Left ventricle myocardium inferior (tissue), 1 donor: ENCODE measurements at regions not wholly inside any gene's neighbourhood (a gene's known extent, or its start where the extent isn't known, plus 50 kb on each side); places are given as distances from the start of the nearest gene placed in this dataset.
A peak's percentile ranks its signal among the peaks of the same experiment; 100 is the strongest.

Source experiments
- DNase-seq: peaks from one replicate; pipeline ENCODE4 v3.0.0-alpha.2; 2020
- H3K27ac ChIP-seq: fragments of 200-600 bp; replicated peaks from 2 replicates; pipeline ENCODE4 v1.8.0; 2021
- H3K27me3 ChIP-seq: fragments of 200-600 bp; 2 replicates; pipeline ENCODE4 v1.8.0; 2021; ENCODE audit warnings: low read depth
- H3K36me3 ChIP-seq: fragments of 200-600 bp; 2 replicates; pipeline ENCODE4 v1.8.0; 2021
- H3K4me1 ChIP-seq: fragments of 200-600 bp; 2 replicates; pipeline ENCODE4 v1.8.0; 2021
- H3K4me3 ChIP-seq: fragments of 200-600 bp; 2 replicates; pipeline ENCODE4 v1.8.0; 2021; ENCODE audit warnings: mild to moderate bottlenecking, moderate library complexity
- H3K9me3 ChIP-seq: fragments of 200-600 bp; replicated peaks from 2 replicates; pipeline ENCODE4 v1.8.0; 2021
- CTCF ChIP-seq: fragments of 200-600 bp; IDR thresholded peaks from 2 replicates; pipeline ENCODE4 v1.8.0; 2021; ENCODE audit warnings: antibody characterized with exemption, mild to moderate bottlenecking, borderline replicate concordance
- intact Hi-C: fragments of 100-400 bp; cut with micrococcal nuclease; formaldehyde crosslinking; loops from one replicate; pipeline ENCODE4 v1.11.0; 2022
- donor health status: DM: no; HTN: yes; CAD: no; lungs with severe emphysema.

DNA sequence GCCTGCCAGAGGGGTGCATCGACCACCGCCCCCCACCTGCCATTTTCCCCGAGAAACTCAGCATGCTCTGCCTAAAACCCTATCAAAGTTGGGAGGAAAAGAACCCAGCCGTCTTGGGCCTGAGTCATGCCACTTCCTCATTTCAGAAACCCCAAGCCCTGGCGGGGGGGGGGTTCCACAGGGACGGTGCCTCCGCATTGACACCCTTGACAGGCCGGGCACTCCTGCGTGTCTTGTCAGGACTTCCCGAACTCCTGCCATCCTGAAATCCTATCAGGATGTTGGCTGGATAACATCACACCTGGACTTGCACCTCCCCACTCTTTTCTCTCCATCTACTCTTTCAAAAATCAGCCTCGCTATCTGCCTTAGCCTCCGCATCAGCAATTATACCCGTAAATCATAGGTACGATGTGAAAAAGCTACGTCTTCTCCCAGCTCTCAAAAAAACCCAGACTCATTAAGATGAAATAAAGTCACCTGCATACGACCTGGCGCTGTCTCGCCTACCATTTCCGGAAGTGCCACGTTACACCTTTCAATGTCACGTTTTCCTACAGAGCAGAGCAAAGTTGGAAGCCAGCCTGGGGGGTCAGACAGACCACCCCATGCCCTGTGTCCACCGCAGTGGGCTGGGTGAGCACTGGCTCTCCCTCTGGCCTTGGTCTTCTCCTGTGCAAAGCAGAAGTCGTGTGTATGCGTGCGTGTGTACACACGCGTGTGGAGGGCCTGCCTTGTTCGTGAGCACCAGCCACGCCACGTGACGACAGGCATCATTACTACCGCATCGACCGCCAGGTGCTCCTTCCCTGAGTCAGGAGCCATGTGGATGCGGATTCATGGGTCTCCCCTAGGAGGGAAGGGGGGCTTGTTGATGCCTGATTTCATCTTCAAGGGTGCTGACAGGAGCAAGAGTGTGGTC is 96.7 kb downstream of the RFLNA start:
- intact Hi-C loops, result no loop called here
- H3K4me1 ChIP-seq, result peaks cover 98% of the 10 kb centered on the region
- H3K9me3 ChIP-seq, result no peaks in the 10 kb centered on the region
- no peak overlapping the region for H3K4me3 ChIP-seq
- H3K27ac ChIP-seq, result peak overlapping the region; percentile 98
- H3K27me3 ChIP-seq, result no peaks in the 10 kb centered on the region
- TF ChIP-seq CTCF, result no peak
- DNase-seq, result peak; percentile 69
- H3K36me3 ChIP-seq, result peaks cover 16% of the 10 kb centered on the region

DNA sequence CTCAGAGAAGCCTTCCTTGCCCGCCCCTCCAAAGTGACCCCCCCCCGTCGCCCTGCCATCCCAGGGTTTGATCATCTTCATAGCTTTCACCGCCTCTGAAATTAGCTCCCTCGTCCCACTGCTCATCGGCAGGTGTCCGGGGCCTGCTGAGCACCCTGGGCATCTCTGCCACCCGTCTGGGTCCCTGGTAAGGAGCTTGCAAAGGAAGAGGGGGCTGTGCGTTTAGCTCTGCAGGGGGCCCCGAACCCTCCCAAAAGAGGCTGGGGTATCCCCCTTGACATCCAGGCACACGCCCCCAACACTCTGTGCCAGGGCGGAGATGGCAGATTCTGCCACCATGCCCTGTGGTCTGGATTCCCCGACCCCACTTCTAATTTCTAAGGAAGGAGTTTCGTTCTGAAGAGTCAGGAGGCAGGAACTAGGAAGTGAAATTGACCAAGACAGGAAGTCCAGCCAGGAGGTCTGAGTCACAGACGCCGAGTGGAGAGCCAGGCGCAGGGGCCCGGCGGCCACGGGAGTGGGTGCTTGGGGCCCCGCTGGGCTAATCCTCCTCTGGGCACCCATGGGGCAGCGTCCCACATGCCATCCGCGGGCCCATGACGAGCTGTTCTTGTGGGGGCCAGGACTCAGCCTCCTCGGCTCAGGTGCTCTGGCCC is 95.7 kb downstream of the RFLNA start:
- Histone ChIP-seq H3K36me3 (peaks cover 14% of the 10 kb centered on the region), H3K27ac (peak overlapping the region; percentile 98), H3K4me1 (peaks cover 98% of the 10 kb centered on the region), H3K9me3 (no peaks in the 10 kb centered on the region), H3K4me3 (peak overlapping the region; percentile 15), H3K27me3 (no peaks in the 10 kb centered on the region)
- no peak for TF ChIP-seq CTCF
- peak; percentile 66 for DNase-seq
- intact Hi-C loops, result no loop called here

GRCh38 chr12:124389725-124390441 is 95.0 kb downstream of the RFLNA start:
- peak overlapping the region; percentile 98 for H3K27ac ChIP-seq
- no peaks in the 10 kb centered on the region for H3K27me3 ChIP-seq
- no peak for TF ChIP-seq CTCF
- H3K9me3 ChIP-seq, result no peaks in the 10 kb centered on the region
- peaks cover 98% of the 10 kb centered on the region for H3K4me1 ChIP-seq
- peak overlapping the region; percentile 79 for H3K4me3 ChIP-seq
- DNase-seq, result no peak
- intact Hi-C loops, result no loop called here
- peaks cover 19% of the 10 kb centered on the region for H3K36me3 ChIP-seq

GRCh38 chr12:124389138-124389724 is 94.3 kb downstream of the RFLNA start:
- Histone ChIP-seq H3K36me3 (peaks cover 19% of the 10 kb centered on the region), H3K27me3 (no peaks in the 10 kb centered on the region), H3K4me3 (peak overlapping the region; percentile 79), H3K4me1 (peaks cover 98% of the 10 kb centered on the region), H3K9me3 (no peaks in the 10 kb centered on the region), H3K27ac (peak overlapping the region; percentile 98)
- no peak for TF ChIP-seq CTCF
- intact Hi-C loops, result no loop called here
- DNase-seq, result peak; percentile 90

DNA sequence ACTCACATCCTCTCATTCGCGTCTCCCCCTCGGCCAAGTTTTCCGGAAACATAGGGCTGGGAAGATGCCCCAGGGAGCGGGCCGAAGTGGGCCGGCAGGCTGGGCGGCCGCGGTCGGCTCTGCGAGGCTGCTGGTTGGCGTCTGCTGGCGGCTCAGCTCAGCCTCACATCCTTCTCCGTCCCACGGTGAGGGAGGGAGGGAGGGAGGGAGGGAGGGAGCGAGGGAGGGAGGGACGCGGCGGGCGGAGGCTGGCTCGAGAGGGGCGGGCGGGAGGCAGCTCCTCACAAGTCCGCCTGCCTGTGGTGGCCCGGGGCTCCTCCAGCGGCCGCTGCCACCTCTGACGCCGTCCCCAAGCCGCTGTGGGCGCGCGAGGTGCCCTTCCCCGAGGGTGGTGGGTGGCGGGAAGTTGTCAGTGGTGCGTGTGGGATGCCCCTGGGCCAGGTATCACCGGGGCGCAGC is 93.8 kb downstream of the RFLNA start:
- no peak for TF ChIP-seq CTCF
- DNase-seq, result peak; percentile 86
- H3K27me3 ChIP-seq, result no peaks in the 10 kb centered on the region
- peaks cover 20% of the 10 kb centered on the region for H3K36me3 ChIP-seq
- H3K9me3 ChIP-seq, result no peaks in the 10 kb centered on the region
- H3K4me1 ChIP-seq, result peaks cover 98% of the 10 kb centered on the region
- peak overlapping the region; percentile 79 for H3K4me3 ChIP-seq
- H3K27ac ChIP-seq, result peak overlapping the region; percentile 98
- intact Hi-C loops, result no loop called here
